H1 (cell line): ENCODE measurements at regions not wholly inside any gene's neighbourhood (a gene's known extent, or its start where the extent isn't known, plus 50 kb on each side); places are given as distances from the start of the nearest gene placed in this dataset.

Experiments
- CBX5 ChIP-seq: fragments of 300-800, 300-1000 bp; sonication (generic); IDR thresholded peaks from 2 replicates; pipeline ENCODE4 v1.7.1; 2016; ENCODE audit warnings: antibody characterized with exemption, low read length, low read depth
- CTCF ChIP-seq, 3 experiments: IDR thresholded peaks; 1 replicate in 2 of 3; 2 replicates in 1 of 3; pipeline versions ENCODE4 v1.5.1 to v1.6.1; 2011; ENCODE audit warnings: low read length in 3 of 3, mild to moderate bottlenecking in 3 of 3, inconsistent platforms in 2 of 3, low read depth in 1 of 3, moderate library complexity in 1 of 3; ENCODE audit not compliant: insufficient read depth in 1 of 3; ENCODE audit errors: control extremely low read depth in 1 of 3
- POLR2AphosphoS5 ChIP-seq: IDR thresholded peaks from 2 replicates; pipeline ENCODE4 v1.6.1; 2011; ENCODE audit warnings: low read depth, low read length

- no peak for TF ChIP-seq POLR2AphosphoS5
- no peak for TF ChIP-seq CTCF (IDR thresholded peaks at IDR 0.05; ENCODE audit: control extremely low read depth in 1 of 3, insufficient read depth in 1 of 3, low read depth in 1 of 3, low read length in 3 of 3)
- TF ChIP-seq CBX5 = no peak
Observed at GRCh38 chr13:85009447-85009846, 789.8 kb downstream of the SLITRK6 start.
